SIG-M5 (cell line): ENCODE measurements at regions not wholly inside any gene's neighbourhood (a gene's known extent, or its start where the extent isn't known, plus 50 kb on each side); places are given as distances from the start of the nearest gene placed in this dataset.

ENCODE experiments used
- DNase-seq: peaks from one replicate; lab custom pipeline; 2025; lab: John Stamatoyannopoulos, UW

GRCh38 chrX:40148385-40149285 is 50.9 kb upstream of the BCOR start:
- peak; percentile 49 for DNase-seq

- no peak for DNase-seq
Measured at GRCh38 chrX:40147971-40148370, 50.2 kb upstream of the BCOR start.
